HG03064 (cell line): ENCODE measurements at regions not wholly inside any gene's neighbourhood (a gene's known extent, or its start where the extent isn't known, plus 50 kb on each side); places are given as distances from the start of the nearest gene placed in this dataset.
"Not testable (repeated sequence)": the region's sequence is repeated elsewhere in the genome, so short reads cannot be mapped to it uniquely, and the experiment has no call there.

Source experiments
- ATAC-seq: cut with Tn5 transposase; IDR thresholded peaks from one replicate; pipeline ENCODE4 v1.9.1; 2021; ENCODE audit warnings: low read depth; ENCODE audit not compliant: unreplicated experiment

DNA sequence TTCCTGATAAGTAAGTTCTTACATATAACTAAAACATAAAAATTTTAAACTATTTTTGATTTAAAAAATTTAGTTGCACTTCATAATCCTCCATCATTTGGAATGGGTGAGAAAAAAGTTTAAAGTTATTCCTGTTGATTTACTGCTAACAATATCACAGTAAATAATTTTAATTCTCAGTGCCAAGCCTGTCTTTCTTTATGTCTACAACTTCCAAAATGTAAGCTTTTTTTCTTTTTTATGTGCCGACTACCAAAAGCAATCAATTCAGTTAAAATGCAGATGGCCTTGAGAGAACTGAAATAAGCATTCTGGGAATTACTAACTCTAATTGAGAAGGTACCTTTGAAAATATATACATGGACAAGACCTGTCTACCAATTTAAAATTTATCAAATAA lies 1224.3 kb upstream of the B3GALT2 start:
- no peak for ATAC-seq

DNA sequence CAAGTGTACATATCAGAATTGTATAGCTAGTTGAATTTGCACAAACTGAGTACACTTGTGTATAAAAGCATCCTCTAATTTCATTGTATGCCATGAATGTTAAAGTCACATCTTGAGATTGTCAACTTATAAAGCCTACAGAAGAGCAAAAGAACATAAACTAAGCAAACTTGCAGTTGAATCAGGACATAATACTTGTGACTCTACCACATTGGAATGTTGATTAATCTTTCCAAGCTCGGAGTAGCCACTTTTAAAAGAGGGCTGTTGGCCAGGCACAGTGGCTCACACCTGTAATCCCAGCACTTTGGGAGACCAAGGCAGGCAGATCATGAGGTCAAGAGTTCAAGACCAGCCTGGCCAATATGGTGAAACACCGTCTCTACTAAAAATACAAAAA lies 1220.8 kb upstream of the B3GALT2 start:
- not testable (repeated sequence) for ATAC-seq

GRCh38 chr1:194394676-194395075 lies 1208.3 kb upstream of the B3GALT2 start:
- ATAC-seq = no peak

DNA sequence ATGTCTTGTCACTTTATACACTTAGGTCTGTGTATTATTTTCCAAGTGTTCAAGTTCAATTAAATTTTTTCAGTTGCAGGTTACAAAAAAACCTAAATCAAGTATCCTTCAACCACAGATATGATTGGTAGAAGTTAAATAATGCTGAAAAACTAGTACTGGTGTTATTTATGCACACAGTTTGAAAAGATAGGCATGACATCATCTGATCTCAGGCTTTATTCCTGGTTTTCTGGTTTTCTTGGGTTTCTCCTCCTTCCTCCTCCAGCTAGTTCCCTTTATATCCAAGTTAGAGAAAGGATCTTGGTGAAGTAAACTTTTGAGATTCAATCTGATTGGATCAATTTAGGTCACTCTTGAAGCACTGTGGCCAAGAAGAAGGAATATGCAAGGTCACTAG lies 1201.1 kb upstream of the B3GALT2 start:
- ATAC-seq = no peak

DNA sequence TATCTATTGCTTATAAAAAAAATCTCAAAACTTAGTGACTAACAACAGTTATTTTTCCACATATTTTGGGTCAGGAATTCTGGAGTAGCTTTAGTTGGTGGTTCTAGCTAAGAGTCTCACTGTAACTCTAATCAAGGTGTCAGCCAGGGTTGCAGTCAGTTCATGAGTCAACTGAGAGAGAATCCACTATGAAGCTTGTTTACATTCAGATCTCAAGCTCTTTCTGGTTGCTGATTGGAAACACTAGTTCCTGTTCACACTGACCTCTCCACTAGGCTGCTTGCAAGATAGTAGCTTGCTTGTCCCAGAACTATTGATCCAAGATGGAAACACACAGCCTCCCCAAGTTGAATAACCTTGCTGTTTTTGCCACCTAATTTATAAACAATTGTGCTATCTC lies 1192.1 kb upstream of the B3GALT2 start:
- no peak for ATAC-seq

GRCh38 chr1:194374649-194375048 lies 1188.2 kb upstream of the B3GALT2 start:
- no peak for ATAC-seq

DNA sequence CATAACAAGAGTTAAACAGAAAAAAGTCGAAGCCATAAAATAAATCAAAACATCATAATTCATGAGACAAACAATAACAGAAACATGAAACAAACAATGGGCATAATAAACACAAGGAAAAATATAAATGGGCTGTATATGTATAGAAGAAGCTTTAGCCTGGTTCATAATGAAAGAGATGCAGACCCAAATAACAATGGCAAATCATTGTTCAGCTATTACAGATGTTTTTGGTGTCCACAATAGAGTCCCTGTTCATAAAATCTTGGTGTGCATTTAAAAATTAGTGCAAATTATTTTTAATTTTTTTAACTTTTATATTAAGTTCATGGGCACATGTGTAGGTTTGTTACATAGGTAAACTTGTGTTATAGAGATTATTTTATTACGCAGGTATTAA lies 1185.9 kb upstream of the B3GALT2 start:
- no peak for ATAC-seq

DNA sequence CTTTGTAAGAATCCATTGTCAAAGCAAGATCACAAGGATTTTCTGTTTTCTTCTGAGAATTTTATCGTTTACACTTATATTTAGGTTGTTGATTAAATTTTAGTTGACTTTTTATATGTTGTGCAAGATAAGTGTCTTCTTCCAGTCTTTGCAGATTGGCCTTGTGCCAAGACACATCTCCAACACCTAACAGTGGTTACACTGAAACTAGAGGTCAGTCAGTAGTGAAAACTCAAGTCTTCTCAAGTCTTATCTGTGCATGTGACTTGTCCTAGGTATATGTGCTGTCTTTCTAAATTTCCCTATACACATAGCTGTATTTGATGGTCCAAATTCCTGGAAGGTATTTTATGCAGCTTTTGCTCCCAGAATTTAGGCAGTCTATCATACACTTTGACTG lies 1183.2 kb upstream of the B3GALT2 start:
- ATAC-seq = no peak

- ATAC-seq = no peak
These were observed 1182.6 kb upstream of the B3GALT2 start for GRCh38 chr1:194369060-194369459.

DNA sequence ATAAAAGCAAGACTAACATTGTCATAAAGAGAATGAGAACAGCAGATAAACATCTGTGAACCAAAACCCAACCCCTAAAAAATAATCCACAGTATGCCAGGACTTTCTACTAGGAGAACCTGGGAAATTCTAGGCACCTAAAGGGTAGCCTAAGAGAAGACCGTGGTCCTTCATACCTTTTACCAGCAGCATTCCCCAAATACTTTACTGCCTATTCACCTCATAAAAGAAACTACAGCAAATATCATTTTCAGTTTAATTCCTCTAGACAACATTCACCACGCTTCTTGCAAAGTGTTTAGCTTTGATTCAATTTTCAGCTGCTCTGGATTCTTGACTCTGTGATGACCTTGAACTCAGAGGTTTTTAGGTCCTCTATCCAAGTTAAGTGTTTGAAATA lies 1180.7 kb upstream of the B3GALT2 start:
- no peak for ATAC-seq

GRCh38 chr1:194366705-194367104 lies 1180.3 kb upstream of the B3GALT2 start:
- ATAC-seq = no peak

GRCh38 chr1:194362327-194362726 lies 1175.9 kb upstream of the B3GALT2 start:
- no peak for ATAC-seq

GRCh38 chr1:194361374-194362131 lies 1175.1 kb upstream of the B3GALT2 start:
- no peak for ATAC-seq

DNA sequence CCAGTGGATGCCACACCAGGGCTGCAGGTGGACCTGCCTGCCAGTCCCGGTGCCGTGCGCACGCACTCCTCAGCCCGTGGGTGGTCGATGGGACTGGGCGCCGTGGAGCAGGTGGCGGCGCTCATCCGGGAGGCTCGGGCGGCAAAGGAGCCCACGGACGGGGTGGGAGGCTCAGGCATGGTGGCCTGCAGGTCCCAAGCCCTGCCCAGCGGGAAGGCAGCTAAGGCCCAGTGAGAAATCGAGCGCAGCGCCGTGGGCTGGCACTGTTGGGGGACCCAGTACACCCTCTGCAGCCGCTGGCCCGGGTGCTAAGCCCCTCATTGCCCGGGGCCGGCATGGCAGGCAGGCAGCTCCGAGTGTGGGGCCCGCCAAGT lies 1171.8 kb upstream of the B3GALT2 start:
- no peak for ATAC-seq

- not testable (repeated sequence) for ATAC-seq
These were observed 1171.3 kb upstream of the B3GALT2 start for GRCh38 chr1:194357573-194358207.

- no peak for ATAC-seq
These were observed 1169.2 kb upstream of the B3GALT2 start for GRCh38 chr1:194355488-194356106.

DNA sequence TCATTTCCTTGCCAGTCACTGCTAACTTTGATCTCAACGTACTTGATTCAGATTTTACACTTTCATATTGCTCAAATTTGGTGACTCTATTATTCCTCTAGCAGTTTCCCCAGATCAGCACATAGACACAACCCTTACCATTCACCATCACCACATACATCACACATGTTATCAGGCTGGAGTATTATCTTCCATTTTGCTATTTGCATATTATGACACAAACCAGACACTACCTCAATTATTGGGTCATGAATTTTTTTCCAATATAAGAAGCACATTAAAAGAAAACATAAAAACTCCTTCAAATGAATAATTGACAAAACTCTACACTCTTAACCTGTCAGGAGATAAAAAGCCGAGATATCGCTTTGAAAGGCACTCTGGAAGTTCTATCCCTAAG lies 1166.7 kb upstream of the B3GALT2 start:
- no peak for ATAC-seq

DNA sequence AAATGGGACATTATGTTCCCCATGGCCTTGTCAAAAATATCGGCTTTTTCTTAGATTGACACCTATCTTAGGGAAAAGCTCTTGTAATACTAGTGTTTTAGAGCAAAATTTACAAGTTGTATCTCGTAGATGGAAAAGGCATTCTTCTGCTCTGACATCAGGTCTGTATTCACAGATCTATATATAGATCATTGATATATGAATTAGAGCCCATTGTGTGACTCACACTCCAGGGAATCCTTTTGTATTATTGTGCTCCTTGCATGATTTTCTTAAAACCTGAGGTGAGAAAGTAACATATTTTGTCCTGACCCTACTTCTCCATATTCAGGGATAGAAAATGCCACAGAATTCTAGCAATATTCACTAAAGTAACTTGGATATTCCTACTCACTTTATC lies 1160.8 kb upstream of the B3GALT2 start:
- no peak for ATAC-seq

GRCh38 chr1:194342484-194343262 lies 1156.3 kb upstream of the B3GALT2 start:
- no peak for ATAC-seq

DNA sequence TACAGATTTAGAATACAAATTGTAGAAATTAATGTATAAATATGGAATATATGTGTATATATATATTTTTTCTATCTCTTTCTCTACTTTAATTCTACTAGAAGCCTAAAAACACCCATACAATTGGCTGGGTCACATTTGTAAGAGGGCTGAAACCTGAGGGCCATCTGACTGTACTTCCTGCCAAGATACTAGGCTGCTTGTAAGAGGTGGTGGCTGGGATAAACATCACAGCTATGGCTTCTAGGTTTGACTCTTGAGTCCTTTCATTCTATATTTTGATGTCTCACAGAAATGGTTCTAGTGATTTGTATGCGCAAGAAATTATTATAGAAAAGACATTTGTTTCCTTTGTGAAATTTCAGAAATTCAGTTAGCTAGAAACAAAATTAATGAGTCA lies 1155.2 kb upstream of the B3GALT2 start:
- no peak for ATAC-seq

- ATAC-seq = no peak
These were observed 1153.1 kb upstream of the B3GALT2 start for GRCh38 chr1:194339471-194339870.
